Umbilical cord (tissue), 1 donor: ENCODE measurements at regions not wholly inside any gene's neighbourhood (a gene's known extent, or its start where the extent isn't known, plus 50 kb on each side); places are given as distances from the start of the nearest gene placed in this dataset.
"Not testable (repeated sequence)": the region's sequence is repeated elsewhere in the genome, so short reads cannot be mapped to it uniquely, and the experiment has no call there.

Experiments
- DNase-seq: peaks from one replicate; pipeline ENCODE4 v3.0.0-alpha.2; 2015; ENCODE audit warnings: low spot score

DNA sequence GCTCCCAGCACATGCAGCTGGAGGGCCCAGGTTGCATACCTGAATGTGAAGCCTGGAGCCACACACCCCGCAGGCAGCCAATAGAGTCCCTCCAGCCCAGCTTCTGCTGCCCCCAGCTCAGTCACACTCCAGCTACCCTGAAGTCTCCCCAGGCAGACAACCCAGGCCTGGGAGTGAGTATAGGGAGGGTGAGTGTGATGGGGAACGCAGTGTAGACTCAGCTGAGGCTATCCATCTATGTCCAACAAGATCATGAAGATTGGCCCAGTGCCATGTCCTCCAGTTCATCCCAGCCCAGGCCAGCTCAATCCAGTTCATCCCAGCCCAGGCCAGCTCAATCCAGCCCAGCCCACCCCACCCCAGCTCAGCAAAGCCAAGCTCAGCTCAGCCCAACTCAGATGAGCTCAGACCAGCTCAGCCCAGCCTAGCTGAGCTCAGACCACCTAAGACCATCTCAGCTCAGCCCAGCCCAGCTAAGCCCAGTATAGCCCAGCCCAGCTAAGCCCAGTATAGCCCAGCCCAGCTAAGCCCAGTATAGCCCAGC, 330.4 kb downstream of the TMEM121 start:
- no peak for DNase-seq

DNA sequence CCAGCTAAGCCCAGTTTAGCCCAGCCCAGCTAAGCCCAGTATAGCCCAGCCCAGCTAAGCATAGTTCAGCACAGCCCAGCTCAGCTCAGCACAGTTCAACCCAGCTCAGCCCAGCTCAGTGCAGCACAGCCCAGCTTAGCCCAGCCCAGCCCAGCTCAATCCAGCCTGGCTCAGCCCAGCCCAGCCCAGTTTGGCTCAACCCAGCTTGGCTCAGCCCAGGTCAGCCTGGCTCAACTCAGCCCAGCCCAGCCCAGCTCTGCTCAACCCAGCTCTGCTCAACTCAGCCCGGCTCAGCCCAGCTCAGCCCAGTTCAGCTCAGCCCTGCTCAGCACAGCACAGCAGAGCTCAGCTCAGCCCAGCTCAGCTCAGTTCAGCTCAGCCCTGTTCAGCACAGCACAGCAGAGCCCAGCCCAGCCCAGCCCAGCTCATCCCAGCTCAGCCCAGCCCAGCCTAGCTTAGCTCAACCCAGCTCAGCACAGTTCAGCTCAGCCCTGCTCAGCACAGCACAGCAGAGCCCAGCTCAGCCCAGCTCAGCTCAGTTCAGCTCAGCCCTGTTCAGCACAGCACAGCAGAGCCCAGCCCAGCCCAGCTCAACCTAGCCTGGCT, 330.9 kb downstream of the TMEM121 start:
- DNase-seq, result no peak

DNA sequence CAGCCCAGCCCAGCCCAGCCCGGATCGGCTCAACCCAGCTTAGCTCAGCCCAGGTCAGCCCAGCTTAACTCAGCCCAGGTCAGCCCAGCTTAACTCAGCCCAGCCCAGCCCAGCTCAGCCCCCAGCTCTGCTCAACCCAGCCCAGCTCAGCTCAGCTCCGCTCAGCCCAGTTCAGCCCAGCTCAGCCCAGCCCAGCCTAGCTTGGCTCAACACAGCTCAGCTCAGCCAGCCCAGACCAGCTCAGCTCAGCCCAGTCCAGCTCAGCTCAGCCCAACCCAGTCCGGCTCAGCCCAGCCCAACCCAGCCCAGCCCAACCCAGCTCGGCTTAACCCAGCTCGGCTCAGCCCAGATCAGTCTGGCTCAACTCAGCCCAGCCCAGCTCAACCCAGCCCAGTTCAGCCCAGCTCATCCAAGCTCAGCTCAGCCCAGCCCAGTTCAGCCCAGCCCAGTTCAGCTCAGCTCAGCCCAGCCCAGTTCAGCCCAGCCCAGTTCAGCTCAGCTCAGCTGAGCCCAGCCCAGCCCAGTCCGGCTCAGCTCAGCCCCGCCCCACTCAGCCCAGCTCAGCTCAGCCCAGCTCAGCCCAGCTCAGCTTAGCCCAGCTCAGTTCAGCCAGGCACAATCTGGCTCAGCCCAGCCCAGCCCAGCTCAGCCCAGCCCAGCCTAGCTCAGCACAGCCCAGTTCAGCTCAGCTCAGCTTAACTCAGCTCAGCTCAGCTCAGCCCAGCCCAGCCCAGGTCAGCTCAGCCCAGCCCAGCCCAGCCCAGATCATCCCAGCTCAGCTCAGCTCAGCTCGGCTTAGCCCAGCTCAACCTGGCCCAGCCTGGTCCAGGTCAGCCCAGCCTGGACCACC, 331.7 kb downstream of the TMEM121 start:
- DNase-seq, result no peak

DNA sequence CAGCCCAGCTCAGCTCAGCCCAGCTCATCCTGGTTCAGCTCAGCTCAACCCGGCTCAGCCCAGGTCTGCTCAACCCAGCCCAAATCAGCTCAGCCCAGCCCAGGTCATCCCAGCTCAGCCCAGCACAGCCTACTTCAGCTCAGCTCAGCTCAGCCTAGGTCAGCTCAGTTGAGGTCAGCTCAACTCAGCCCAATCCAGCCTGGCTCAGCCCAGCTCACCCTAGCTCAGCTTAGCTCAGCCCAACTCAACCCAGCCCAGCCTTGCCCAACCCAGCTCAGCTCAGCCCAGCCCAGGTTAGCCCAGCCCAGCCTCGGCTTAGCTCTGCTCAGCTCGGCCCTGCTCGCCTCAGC, 332.3 kb downstream of the TMEM121 start:
- no peak for DNase-seq

DNA sequence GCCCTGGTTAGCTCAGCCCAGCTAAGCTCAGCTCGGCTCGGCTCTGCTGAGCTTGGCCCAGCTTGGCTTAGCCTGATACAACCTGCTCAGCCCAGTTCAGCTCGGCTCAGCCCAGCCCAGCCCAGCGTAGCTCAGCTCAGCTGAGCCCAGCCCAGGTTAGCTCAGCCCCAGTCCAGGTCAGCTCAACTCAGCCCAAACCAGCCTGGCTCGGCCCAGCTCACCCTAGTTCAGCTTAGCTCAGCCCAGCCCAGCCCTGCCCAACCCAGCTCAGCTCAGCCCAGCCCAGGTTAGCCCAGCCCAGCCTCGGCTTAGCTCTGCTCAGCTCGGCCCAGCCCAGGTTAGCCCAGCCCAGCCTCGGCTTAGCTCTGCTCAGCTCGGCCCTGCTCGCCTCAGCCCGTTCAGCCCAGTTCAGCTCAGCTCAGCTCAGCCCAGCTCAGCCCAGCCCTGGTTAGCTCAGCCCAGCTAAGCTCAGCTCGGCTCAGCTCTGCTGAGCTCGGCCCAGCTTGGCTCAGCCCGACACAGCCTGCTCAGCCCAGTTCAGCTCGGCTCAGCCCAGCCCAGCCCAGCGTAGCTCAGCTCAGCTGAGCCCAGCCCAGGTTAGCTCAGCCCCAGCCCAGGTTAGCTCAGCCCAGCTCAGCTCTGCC, 332.8 kb downstream of the TMEM121 start:
- DNase-seq, result not testable (repeated sequence)

DNA sequence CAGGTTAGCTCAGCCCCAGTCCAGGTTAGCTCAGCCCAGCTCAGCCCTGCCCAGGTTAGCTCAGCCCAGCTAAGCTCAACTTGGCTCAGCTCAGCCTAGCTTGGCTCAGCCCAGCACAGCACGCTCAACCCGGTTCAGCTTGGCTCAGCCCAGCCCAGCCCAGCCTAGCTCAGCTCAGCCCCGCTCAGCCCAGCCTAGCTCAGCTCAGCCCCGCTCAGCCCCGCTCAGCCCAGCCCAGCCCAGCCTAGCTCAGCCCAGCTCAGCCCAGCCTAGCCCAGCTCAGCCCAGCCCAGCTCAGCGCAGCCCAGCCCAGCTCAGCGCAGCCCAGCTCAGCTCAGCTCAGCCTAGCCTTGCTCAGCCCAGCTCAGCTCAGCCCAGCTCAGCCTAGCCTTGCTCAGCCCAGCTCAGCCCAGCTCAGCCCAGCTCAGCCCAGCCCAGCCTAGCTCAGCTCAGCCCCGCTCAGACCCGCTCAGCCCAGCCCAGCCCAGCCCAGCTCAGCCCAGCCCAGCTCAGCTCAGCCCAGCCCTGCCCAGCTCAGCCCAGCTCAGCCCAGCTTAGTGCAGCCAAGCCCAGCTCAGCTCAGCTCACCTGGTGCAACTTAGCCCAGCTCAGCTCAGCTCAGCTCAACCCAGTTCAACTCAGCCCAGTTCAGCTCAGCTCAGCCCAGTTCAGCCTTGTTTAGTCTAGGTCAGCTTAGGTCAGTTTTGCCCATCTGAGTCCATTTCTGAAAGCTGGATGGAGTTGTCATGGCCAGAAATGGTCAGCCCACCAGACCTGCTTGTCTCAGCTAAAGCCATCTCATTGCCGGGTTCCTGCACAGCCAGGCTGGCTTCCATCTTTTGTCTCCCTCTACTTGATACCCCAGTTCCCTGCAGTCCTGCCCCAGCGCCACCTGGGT, 333.6 kb downstream of the TMEM121 start:
- DNase-seq, result no peak

DNA sequence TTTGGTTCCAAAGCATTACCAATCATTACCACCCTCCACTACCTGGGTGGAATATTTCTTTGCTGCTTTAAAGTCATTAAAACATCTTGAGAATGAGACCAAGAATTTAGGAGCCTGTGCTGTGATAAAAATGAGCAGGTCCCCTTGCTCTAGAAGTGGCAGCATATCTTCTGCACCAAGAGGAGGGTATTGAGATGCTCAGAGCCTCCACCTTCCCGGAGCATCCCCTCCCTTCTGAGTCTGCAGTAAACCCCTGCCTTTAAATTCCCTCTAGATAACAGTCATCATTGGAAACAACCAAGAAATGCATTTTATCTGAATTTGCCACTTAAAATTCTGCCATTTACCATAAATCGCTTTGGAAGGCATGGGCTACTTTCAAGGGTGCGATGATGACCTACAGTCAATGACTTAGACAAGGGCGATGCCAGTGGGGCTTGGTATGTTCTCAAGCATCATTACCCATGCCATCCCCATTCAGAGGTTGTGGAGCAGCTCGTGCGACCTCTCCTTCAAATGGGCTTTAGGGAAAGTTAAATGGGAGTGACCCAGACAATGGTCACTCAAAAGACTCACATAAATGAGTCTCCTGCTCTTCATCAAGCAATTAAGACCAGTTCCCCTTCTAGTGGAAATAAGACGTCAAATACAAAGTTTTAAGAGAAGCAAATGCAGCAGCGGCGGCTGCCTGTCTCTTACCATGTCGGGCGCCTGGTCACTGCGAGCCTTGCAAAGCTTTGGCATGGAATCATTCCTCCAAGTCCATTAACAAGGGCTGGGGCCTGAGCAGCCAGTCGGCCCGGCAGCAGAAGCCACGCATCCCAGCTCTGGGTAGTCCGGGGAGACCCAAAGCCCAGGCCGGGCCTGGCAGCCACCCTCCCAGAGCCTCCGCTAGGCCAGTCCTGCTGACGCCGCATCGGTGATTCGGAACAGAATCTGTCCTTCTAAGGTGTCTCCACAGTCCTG, 334.5 kb downstream of the TMEM121 start:
- DNase-seq, result no peak

DNA sequence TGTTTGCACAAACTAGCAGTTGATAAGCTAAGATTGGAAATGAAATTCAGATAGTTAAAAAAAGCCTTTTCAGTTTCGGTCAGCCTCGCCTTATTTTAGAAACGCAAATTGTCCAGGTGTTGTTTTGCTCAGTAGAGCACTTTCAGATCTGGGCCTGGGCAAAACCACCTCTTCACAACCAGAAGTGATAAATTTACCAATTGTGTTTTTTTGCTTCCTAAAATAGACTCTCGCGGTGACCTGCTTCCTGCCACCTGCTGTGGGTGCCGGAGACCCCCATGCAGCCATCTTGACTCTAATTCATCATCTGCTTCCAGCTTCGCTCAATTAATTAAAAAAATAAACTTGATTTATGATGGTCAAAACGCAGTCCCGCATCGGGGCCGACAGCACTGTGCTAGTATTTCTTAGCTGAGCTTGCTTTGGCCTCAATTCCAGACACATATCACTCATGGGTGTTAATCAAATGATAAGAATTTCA, 335.6 kb downstream of the TMEM121 start:
- no peak for DNase-seq

DNA sequence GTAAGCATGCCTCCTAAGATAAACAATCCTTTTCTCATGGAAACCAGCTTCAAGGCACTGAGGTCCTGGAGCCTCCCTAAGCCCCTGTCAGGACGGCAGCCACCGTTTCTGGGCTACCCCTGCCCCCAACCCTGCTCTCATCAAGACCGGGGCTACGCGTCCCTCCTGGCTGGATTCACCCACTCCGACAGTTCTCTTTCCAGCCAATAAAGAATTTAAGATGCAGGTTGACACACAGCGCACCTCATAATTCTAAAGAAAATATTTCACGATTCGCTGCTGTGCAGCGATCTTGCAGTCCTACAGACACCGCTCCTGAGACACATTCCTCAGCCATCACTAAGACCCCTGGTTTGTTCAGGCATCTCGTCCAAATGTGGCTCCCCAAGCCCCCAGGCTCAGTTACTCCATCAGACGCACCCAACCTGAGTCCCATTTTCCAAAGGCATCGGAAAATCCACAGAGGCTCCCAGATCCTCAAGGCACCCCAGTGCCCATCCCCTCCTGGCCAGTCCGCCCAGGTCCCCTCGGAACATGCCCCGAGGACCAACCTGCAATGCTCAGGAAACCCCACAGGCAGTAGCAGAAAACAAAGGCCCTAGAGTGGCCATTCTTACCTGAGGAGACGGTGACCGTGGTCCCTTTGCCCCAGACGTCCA, 336.3 kb downstream of the TMEM121 start:
- no peak for DNase-seq

DNA sequence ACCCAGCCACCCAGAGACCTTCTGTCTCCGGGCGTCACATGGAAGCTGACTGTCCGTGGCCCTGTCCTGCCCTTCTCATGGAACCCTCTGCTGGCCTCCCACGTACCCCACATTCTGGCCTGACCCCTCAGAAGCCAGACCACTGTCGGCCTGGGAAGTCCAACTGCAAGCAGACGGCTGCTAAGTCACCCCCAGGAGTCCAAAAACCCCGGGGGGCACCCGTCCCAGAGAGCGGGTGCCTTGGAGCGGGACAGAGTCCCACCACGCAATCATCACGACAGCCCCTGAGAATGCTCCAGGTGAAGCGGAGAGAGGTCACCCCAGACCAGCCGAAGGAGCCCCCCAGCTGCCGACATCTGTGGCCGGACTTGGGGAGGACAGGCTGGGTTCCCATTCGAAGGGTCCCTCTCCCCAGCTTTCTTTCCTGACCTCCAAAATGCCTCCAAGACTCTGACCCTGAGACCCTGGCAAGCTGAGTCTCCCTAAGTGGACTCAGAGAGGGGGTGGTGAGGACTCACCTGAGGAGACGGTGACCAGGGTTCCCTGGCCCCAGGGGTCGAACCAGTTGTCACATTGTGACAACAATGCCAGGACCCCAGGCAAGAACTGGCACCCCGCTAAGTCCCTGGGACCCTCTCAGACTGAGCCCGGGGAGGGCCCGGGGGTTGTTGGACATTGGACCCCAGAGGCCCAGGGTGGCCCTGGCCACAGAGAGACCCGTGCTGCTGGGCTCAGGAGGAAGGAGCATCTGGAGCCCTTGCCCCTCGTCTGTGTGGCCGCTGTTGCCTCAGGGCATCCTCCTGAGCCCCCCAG, 337.1 kb downstream of the TMEM121 start:
- DNase-seq, result no peak

DNA sequence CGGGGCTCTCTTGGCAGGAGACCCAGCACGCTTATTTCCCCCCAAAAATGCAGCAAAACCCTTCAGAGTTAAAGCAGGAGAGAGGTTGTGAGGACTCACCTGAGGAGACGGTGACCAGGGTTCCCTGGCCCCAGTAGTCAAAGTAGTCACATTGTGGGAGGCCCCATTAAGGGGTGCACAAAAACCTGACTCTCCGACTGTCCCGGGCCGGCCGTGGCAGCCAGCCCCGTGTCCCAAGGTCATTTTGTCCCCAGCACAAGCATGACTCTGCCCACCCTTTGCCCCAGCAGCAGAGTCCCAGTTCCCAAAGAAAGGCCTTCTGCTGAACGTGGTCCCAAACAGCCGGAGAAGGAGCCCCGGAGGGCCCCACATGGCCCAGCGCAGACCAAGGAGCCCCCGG, 337.7 kb downstream of the TMEM121 start:
- DNase-seq, result no peak

DNA sequence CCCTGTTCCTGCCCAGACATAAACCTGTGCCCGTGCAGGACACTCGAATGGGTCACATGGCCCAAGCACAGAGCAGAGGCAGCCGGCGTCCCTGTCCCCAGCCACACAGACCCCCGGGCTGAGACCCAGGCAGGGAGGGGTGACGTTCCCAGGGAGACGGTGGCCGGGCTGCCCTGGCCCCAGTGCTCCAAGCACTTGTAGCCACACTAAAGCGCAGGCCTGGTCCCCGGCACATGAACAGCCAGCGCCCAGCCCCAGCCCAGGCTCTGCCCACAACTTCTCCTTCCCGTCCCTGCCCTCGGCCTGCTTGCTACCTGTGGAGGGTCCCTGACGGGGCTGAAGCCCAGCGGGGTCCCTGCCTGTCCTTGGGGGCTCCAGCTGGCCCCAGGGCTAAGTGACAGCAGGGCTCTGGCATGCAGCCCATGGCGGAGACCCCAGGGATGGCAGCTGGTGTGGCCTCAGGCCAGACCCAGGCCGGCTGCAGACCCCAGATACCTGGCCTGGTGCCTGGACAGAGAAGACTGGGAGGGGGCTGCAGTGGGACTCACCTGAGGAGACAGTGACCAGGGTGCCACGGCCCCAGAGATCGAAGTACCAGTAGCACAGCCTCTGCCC, 338.4 kb downstream of the TMEM121 start:
- DNase-seq, result no peak

DNA sequence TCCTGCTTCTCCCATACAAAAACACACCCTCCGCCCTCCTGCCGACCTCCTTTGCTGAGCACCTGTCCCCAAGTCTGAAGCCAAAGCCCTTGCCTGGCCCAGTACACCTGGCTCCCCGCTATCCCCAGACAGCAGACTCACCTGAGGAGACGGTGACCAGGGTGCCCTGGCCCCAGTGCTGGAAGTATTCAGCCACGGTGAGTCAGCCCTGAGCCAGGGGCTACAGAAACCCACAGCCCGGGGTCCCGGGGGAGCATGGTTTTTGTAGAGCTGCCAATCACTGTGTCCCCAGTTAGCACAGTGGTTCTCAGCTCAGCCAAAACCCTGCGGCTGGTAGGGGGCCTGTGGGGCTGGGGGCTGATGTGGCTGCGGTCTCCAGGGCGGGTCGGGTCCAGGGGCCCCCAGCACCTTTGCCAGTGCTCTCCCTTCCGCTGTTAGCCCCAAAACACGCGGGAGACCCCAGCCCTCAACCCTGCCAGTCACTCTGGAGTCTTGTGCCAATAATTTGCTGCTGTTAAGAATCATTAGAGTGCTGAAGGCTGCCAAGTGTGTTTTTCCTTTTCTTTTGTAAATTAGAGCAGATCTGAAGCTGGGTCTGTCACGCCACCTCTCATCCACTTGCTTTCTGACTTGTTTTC, 339.0 kb downstream of the TMEM121 start:
- DNase-seq, result no peak

DNA sequence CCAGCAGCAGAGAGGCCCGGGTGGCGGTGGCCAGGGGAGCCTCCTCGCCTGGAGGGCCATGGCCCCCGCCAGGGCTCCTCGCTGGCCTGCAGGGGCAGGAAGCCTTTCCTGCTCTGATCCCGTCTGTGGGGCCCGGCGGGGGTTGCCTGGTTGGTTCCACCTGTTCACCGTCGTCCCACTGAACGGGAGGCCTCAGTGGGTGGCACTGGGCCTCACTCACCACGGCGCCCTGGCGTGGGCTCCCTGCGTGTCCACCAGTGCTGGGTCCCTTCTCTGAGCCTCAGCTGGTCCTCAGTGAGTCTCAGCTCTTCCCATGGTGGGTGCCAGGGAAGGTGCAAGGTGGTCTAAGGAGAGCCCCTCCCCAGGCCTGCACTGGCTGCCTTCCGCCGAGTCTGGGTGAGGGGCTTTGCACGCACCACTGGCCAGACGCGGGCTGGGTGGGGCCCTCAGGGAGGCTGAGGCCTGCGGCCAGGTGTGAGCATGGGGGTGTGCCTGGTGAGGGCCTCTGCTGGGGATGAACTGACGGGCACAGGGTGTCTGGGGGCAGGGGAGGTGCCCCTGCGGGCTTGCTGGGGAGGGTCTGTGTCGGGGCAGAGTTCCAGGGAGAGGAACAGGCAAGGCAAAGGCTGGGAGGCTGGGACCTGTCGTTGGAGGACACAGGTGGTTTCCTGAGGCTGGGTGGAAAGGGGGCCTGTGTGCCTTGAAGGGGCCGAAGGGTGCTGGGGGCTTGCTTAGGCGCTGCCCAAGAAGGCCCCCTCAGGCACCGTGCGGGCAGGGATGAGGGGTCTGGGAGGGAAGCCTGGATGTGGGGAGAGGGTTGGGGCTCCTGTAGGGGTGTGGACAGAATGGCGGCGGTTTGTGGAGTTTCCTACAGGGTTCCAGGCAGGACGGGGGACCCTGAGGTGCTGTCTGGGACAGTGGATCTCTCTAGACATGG, 339.8 kb downstream of the TMEM121 start:
- no peak for DNase-seq

DNA sequence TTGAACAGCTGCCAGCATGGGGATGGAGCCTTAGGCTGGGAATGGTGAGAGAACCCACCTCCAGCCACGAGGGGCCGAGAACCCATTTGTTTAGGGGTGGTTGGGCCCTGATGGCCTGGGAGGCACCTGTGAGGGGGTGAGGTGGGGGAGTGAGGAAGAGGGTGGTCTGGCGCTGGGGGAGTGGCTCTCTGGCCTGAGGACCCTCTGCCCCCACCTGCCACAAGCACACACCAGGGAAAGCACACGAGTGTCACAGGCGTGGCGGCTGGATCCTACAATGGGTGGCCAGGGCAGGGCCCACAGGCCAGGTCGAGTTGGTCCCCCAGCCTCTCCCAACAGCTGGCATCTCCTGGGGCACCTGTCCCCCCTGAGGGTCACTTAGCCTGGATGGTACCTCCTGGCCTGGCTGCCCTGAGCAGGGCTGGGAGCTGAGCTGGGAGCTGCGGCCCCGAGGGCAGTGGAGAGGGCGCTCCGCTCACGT, 340.5 kb downstream of the TMEM121 start:
- no peak for DNase-seq

DNA sequence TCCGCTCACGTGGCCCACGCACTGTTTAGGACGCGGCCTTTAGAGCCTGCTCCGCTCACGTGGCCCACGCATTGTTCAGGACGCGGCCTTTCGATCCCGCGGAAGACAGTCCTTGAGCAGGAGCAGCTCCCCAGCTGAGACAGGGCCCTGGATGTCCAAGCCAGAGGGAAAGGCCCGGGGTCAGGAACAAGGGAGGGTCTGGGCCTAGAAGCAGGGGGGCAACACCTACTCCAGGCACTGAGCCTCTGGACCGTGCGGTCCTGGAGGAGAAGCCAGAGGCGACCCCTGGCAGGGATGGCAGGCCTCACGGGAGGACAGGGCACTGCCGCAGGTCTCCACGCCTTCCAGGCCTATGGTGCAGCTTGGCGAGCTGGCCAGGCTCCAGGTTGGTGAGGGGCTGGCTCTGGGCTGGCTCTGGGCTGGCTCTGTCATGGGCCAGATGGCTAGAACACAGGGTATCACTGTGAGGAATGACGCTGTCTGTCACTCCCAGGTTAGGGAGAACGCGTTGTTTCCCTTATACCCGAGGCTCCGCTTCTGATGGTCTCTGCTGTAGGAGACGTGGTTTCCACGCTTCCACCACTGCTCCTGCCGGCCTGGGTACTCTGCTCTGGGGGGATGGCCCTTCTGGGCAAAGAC, 341.7 kb downstream of the TMEM121 start:
- no peak for DNase-seq
